NB4 (cell line): ENCODE measurements at regions not wholly inside any gene's neighbourhood (a gene's known extent, or its start where the extent isn't known, plus 50 kb on each side); places are given as distances from the start of the nearest gene placed in this dataset.
"Not testable (repeated sequence)": the region's sequence is repeated elsewhere in the genome, so short reads cannot be mapped to it uniquely, and the experiment has no call there.

Experiments
- DNase-seq: peaks from one replicate; pipeline ENCODE4 v3.0.0; 2010; ENCODE audit warnings: low read depth
- H3K4me3 ChIP-seq: one replicate; pipeline ENCODE4 v1.5.1; 2011; ENCODE audit warnings: mild to moderate bottlenecking, low read depth, low read length, moderate library complexity
- CTCF ChIP-seq: IDR thresholded peaks from one replicate; pipeline ENCODE4 v1.5.1; 2012; ENCODE audit warnings: low read depth, low read length
- MAX ChIP-seq: IDR thresholded peaks from 2 replicates; pipeline ENCODE4 v1.6.1; 2011; ENCODE audit warnings: low read depth, low read length
- MYC ChIP-seq: IDR thresholded peaks from 2 replicates; pipeline ENCODE4 v1.6.1; 2011; ENCODE audit warnings: low read depth, low read length
- POLR2A ChIP-seq: IDR thresholded peaks from 2 replicates; pipeline ENCODE4 v1.6.1; 2011; ENCODE audit warnings: mild to moderate bottlenecking; ENCODE audit not compliant: insufficient read length; ENCODE audit errors: extremely low read depth

- TF ChIP-seq MYC: no peak
- TF ChIP-seq POLR2A: no peak
- no peak for TF ChIP-seq MAX
- TF ChIP-seq CTCF: no peak
- DNase-seq: no peak
- H3K4me3 ChIP-seq: no peak overlapping the region
Measured at GRCh38 chr1:69103213-69103612, 464.5 kb upstream of the LRRC7 start.

- H3K4me3 ChIP-seq: no peak overlapping the region
- TF ChIP-seq CTCF (no peak), POLR2A (no peak), MAX (no peak), MYC (no peak)
- no peak for DNase-seq
Measured at GRCh38 chr1:69103705-69104385, 463.9 kb upstream of the LRRC7 start.

- DNase-seq: no peak
- TF ChIP-seq MYC (no peak), POLR2A (no peak), CTCF (no peak), MAX (no peak)
- H3K4me3 ChIP-seq: no peak overlapping the region
Measured at GRCh38 chr1:69104894-69105293, 462.8 kb upstream of the LRRC7 start.

GRCh38 chr1:69109277-69109676, 458.4 kb upstream of the LRRC7 start:
- DNase-seq: no peak
- TF ChIP-seq CTCF (no peak), MAX (no peak), POLR2A (no peak)
- no peak overlapping the region for H3K4me3 ChIP-seq

GRCh38 chr1:69110851-69111250, 456.9 kb upstream of the LRRC7 start:
- DNase-seq: no peak
- H3K4me3 ChIP-seq: no peak overlapping the region
- no peak for TF ChIP-seq CTCF
- TF ChIP-seq POLR2A: no peak
- TF ChIP-seq MYC: no peak
- TF ChIP-seq MAX: no peak

GRCh38 chr1:69120126-69120741, 447.5 kb upstream of the LRRC7 start:
- DNase-seq, H3K4me3 ChIP-seq: not testable (repeated sequence)
